IPS-18a (cell line): ENCODE measurements at regions not wholly inside any gene's neighbourhood (a gene's known extent, or its start where the extent isn't known, plus 50 kb on each side); places are given as distances from the start of the nearest gene placed in this dataset.

Experiments
- H3K27ac ChIP-seq: one replicate; pipeline ENCODE4 v1.5.1; 2013; ENCODE audit warnings: low read length
- H3K27me3 ChIP-seq: one replicate; pipeline ENCODE4 v1.6.1; 2013; ENCODE audit warnings: mild to moderate bottlenecking, low read length; ENCODE audit not compliant: control insufficient read depth, insufficient read depth
- H3K36me3 ChIP-seq: one replicate; pipeline ENCODE4 v1.6.1; 2013; ENCODE audit warnings: low read depth, low read length; ENCODE audit not compliant: control insufficient read depth
- H3K4me1 ChIP-seq: one replicate; pipeline ENCODE4 v1.6.1; 2013; ENCODE audit warnings: low read depth, low read length; ENCODE audit not compliant: control insufficient read depth
- H3K4me3 ChIP-seq: one replicate; pipeline ENCODE4 v1.5.1; 2013; ENCODE audit warnings: low read length
- H3K9ac ChIP-seq: one replicate; pipeline ENCODE4 v1.6.1; 2013; ENCODE audit warnings: mild to moderate bottlenecking, low read length, moderate library complexity
- H3K9me3 ChIP-seq: one replicate; pipeline ENCODE4 v1.6.1; 2013; ENCODE audit warnings: low read depth, low read length; ENCODE audit not compliant: control insufficient read depth

- H3K36me3 ChIP-seq = no peaks in the 10 kb centered on the region
- no peak overlapping the region for H3K4me3 ChIP-seq
- no peak overlapping the region for H3K9ac ChIP-seq
- no peak overlapping the region for H3K27ac ChIP-seq
- H3K4me1 ChIP-seq = no peaks in the 10 kb centered on the region
- H3K27me3 ChIP-seq = no peaks in the 10 kb centered on the region
- no peaks in the 10 kb centered on the region for H3K9me3 ChIP-seq
These were observed 297.6 kb downstream of the CDH10 start for GRCh38 chr5:24347158-24347557.

- H3K27me3 ChIP-seq = no peaks in the 10 kb centered on the region
- H3K9me3 ChIP-seq = no peaks in the 10 kb centered on the region
- no peaks in the 10 kb centered on the region for H3K4me1 ChIP-seq
- H3K27ac ChIP-seq = no peak overlapping the region
- H3K36me3 ChIP-seq = no peaks in the 10 kb centered on the region
- no peak overlapping the region for H3K9ac ChIP-seq
- no peak overlapping the region for H3K4me3 ChIP-seq
These were observed 293.5 kb downstream of the CDH10 start for GRCh38 chr5:24351285-24351684.

GRCh38 chr5:24353016-24353415 lies 291.8 kb downstream of the CDH10 start:
- H3K27ac ChIP-seq = no peak overlapping the region
- H3K36me3 ChIP-seq = no peaks in the 10 kb centered on the region
- no peaks in the 10 kb centered on the region for H3K27me3 ChIP-seq
- H3K4me3 ChIP-seq = no peak overlapping the region
- H3K4me1 ChIP-seq = no peaks in the 10 kb centered on the region
- H3K9ac ChIP-seq = no peak overlapping the region
- no peaks in the 10 kb centered on the region for H3K9me3 ChIP-seq

DNA sequence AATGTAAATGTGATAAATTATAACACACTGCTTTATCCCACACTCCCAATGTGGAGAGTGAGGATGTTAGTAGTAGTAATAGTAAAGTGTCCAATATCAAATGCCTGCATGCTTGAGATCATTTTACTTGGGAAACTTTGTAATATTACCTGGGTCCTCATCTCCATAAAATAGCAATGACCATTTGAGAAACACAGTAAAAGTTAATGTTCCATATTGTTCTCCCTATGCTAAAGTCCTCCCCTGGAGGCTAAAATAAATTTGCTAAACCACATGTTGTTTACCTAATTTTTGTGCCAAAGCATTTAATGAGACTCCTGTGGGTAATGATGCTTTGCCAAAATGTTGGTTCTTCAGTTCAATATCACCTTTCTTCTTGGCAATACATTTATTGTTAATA lies 291.2 kb downstream of the CDH10 start:
- H3K4me1 ChIP-seq = no peaks in the 10 kb centered on the region
- no peaks in the 10 kb centered on the region for H3K9me3 ChIP-seq
- no peak overlapping the region for H3K4me3 ChIP-seq
- H3K36me3 ChIP-seq = no peaks in the 10 kb centered on the region
- no peak overlapping the region for H3K9ac ChIP-seq
- H3K27ac ChIP-seq = no peak overlapping the region
- no peaks in the 10 kb centered on the region for H3K27me3 ChIP-seq

GRCh38 chr5:24363789-24364481 lies 280.8 kb downstream of the CDH10 start:
- H3K4me1 ChIP-seq = no peaks in the 10 kb centered on the region
- no peaks in the 10 kb centered on the region for H3K9me3 ChIP-seq
- no peak overlapping the region for H3K9ac ChIP-seq
- no peak overlapping the region for H3K4me3 ChIP-seq
- no peak overlapping the region for H3K27ac ChIP-seq
- no peaks in the 10 kb centered on the region for H3K27me3 ChIP-seq
- no peaks in the 10 kb centered on the region for H3K36me3 ChIP-seq

GRCh38 chr5:24364711-24365110 lies 280.1 kb downstream of the CDH10 start:
- Histone ChIP-seq H3K9me3 (no peaks in the 10 kb centered on the region), H3K36me3 (no peaks in the 10 kb centered on the region), H3K4me1 (no peaks in the 10 kb centered on the region), H3K27me3 (no peaks in the 10 kb centered on the region), H3K27ac (no peak overlapping the region), H3K9ac (no peak overlapping the region), H3K4me3 (no peak overlapping the region)

GRCh38 chr5:24365406-24365805 lies 279.4 kb downstream of the CDH10 start:
- H3K9me3 ChIP-seq = no peaks in the 10 kb centered on the region
- H3K4me3 ChIP-seq = no peak overlapping the region
- H3K36me3 ChIP-seq = no peaks in the 10 kb centered on the region
- no peaks in the 10 kb centered on the region for H3K4me1 ChIP-seq
- H3K27ac ChIP-seq = no peak overlapping the region
- H3K27me3 ChIP-seq = no peaks in the 10 kb centered on the region
- no peak overlapping the region for H3K9ac ChIP-seq

DNA sequence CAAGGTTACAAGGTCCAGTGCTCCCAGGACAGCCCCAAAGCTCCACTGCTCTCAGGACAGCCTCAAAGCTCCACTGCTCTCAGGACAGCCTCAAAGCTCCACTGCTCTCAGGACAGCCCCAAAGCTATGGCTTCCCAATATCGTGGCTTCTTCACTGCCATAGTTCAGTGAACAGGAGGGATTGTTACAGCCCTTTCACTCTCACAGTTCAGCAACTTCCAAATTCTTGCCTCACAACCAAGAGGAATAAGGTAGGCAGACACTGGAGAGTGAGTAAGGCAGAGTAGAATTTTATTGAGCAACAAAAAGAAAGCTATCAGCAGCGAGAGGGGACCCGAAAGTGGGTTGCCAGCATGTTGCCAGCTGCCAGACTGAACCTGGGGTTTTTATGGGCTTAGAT lies 277.6 kb downstream of the CDH10 start:
- no peak overlapping the region for H3K9ac ChIP-seq
- H3K9me3 ChIP-seq = no peaks in the 10 kb centered on the region
- no peaks in the 10 kb centered on the region for H3K36me3 ChIP-seq
- H3K27me3 ChIP-seq = no peaks in the 10 kb centered on the region
- H3K4me3 ChIP-seq = no peak overlapping the region
- no peak overlapping the region for H3K27ac ChIP-seq
- H3K4me1 ChIP-seq = no peaks in the 10 kb centered on the region

DNA sequence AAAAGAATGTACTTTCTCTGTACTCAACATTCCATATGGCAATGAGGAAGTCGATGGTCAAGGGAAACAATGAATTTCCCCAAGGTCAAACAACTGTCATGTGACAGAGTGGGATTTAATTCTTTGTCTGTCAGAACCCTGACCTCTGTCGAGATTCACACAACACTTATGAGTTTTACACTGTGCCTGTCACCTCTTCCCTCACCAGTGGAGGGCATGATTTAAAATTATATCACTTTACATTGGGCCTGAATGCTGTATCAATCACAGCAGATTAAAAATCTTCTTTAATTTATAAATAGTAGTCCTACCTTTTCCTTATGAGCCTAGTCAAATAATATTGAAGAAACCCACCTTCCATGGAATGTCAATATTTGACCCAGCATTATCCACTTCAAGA lies 276.7 kb downstream of the CDH10 start:
- no peak overlapping the region for H3K4me3 ChIP-seq
- H3K4me1 ChIP-seq = no peaks in the 10 kb centered on the region
- H3K9me3 ChIP-seq = no peaks in the 10 kb centered on the region
- H3K9ac ChIP-seq = no peak overlapping the region
- no peak overlapping the region for H3K27ac ChIP-seq
- no peaks in the 10 kb centered on the region for H3K27me3 ChIP-seq
- no peaks in the 10 kb centered on the region for H3K36me3 ChIP-seq

DNA sequence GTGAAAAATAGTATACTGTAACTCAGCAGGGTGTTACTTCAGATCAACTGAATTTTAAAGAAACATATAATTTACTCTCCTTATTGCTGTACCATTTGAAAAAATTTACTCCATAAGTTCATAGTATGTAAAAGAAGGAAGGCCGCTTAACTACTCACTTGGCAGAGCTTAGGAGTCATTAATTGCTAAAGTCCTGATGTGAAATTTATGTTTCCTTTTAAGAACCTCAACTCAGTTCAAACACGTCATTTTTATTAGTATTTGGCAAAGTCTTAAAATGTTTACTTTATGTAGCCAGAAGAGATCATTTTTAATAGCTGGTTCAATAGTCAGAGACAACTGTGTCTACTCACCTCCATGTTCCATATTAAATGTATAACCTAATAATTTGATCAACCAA lies 268.6 kb downstream of the CDH10 start:
- Histone ChIP-seq H3K4me1 (peaks cover 8% of the 10 kb centered on the region), H3K27me3 (no peaks in the 10 kb centered on the region), H3K9me3 (no peaks in the 10 kb centered on the region), H3K36me3 (no peaks in the 10 kb centered on the region), H3K4me3 (no peak overlapping the region), H3K27ac (no peak overlapping the region), H3K9ac (no peak overlapping the region)

DNA sequence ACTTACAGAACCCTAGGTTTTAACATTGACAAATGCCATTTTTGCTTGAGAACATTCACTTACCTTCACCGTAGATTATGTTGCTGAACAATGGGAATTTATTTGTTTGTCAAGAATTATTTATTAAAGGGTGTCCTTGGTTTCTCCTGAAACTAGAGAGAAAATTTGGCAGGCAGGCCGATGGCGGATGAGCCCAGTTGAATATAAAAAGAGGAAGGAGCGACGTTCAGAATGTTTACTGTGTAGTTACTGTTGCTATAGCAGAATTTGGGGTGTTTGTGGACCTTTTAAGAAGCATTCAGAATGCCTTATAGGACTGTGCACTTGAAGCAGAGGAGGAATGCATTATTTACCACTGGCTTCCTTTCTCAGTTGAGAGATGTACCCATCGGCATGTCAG lies 268.2 kb downstream of the CDH10 start:
- no peaks in the 10 kb centered on the region for H3K36me3 ChIP-seq
- H3K27me3 ChIP-seq = no peaks in the 10 kb centered on the region
- no peaks in the 10 kb centered on the region for H3K9me3 ChIP-seq
- no peak overlapping the region for H3K9ac ChIP-seq
- H3K27ac ChIP-seq = no peak overlapping the region
- peaks cover 8% of the 10 kb centered on the region for H3K4me1 ChIP-seq
- no peak overlapping the region for H3K4me3 ChIP-seq

DNA sequence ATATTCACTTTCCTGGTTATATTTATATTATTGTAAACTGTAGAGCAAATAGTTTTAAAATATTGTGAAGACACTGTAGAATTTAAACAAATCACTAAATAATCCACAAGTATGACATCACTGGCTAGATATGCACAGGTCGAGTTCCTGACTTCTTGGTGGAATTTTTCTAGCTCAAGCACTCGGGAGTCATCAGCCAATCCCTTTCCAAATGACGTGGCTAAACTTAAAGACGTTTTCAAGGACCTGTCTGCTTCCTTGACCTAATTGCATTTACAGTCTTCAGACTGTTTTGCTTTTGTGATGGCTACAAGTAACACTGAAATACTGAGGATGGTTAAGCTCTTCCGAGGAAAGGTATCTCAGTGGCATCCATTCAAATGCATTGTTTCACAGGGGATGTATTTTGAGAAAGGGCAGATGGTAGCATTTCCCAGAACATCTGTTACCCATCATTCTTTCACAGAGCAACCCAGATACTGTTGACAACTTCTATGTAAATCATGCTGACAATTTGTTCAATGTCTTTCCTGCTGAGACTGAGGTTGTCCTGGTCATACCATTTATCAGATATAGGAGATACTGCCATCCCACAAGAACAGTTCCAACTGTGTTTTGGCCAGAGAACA lies 262.8 kb downstream of the CDH10 start:
- Histone ChIP-seq H3K27ac (peak overlapping the region; percentile 45), H3K4me1 (peaks cover 18% of the 10 kb centered on the region), H3K4me3 (peak overlapping the region; percentile 24), H3K9ac (no peak overlapping the region), H3K27me3 (no peaks in the 10 kb centered on the region), H3K36me3 (no peaks in the 10 kb centered on the region), H3K9me3 (no peaks in the 10 kb centered on the region)
